A673 (cell line): ENCODE measurements at regions not wholly inside any gene's neighbourhood (a gene's known extent, or its start where the extent isn't known, plus 50 kb on each side); places are given as distances from the start of the nearest gene placed in this dataset.

Source experiments
- EZH2 ChIP-seq: fragments of 200-600 bp; sonication (generic); IDR thresholded peaks from 2 replicates; pipeline ENCODE4 v1.6.1; 2017; ENCODE audit warnings: borderline replicate concordance, low read depth, mild to moderate bottlenecking, mixed read lengths, antibody characterized with exemption, low read length; ENCODE audit not compliant: poor library complexity, severe bottlenecking
- TF ChIP-seq, protein P1 (sequence below): fragments of 300-800, 200-600 bp; sonication (generic); conservative IDR thresholded peaks from 2 replicates; pipeline ENCODE4 v1.5.1; 2017; ENCODE audit warnings: low read depth, mild to moderate bottlenecking, antibody characterized with exemption, low read length, moderate library complexity, mixed read lengths

GRCh38 chr4:45437381-45437780 is 686.5 kb downstream of the GABRG1 start:
- TF ChIP-seq, protein P1, sequence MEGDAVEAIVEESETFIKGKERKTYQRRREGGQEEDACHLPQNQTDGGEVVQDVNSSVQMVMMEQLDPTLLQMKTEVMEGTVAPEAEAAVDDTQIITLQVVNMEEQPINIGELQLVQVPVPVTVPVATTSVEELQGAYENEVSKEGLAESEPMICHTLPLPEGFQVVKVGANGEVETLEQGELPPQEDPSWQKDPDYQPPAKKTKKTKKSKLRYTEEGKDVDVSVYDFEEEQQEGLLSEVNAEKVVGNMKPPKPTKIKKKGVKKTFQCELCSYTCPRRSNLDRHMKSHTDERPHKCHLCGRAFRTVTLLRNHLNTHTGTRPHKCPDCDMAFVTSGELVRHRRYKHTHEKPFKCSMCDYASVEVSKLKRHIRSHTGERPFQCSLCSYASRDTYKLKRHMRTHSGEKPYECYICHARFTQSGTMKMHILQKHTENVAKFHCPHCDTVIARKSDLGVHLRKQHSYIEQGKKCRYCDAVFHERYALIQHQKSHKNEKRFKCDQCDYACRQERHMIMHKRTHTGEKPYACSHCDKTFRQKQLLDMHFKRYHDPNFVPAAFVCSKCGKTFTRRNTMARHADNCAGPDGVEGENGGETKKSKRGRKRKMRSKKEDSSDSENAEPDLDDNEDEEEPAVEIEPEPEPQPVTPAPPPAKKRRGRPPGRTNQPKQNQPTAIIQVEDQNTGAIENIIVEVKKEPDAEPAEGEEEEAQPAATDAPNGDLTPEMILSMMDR: no peak
- TF ChIP-seq EZH2: no peak
